Esophagus squamous epithelium (tissue), 4 donors: ENCODE measurements at regions not wholly inside any gene's neighbourhood (a gene's known extent, or its start where the extent isn't known, plus 50 kb on each side); places are given as distances from the start of the nearest gene placed in this dataset.

Experiments
- POLR2A ChIP-seq, 4 donors: fragments of 450-650 bp; IDR thresholded peaks; one replicate each; pipeline ENCODE4 v1.6.1; 2017; ENCODE audit warnings: antibody characterized with exemption in 4 of 4, mild to moderate bottlenecking in 4 of 4, moderate library complexity in 3 of 4
- TF ChIP-seq, protein P1 (sequence below), 6 experiments: fragments of 450-650 bp in 4 of 6; fragments of 200-600 bp in 2 of 6; sonication (generic) in 2 of 6; IDR thresholded peaks; one replicate each; pipeline ENCODE4 v1.5.1; 2016 to 2019; ENCODE audit warnings: antibody characterized with exemption in 6 of 6, mild to moderate bottlenecking in 4 of 6, moderate library complexity in 4 of 6

DNA sequence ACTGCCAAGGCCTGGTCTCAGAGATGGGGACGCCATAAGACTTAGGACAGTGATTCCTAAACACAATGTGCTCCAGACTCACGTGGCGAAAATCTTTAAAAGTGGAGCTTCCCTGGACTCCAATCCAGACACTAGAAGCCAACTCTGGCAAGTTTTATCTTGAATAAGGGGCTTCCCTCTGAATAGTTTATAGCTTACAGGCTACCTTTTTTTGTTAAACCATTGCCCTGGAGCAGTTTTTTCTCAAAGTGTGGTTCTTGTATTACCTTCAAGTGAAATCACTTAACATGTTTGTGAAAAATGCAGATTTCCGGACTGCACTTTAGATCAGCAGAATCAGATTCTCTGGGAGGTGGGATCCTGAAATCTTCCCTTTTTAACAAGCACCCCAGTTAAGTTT lies 171.7 kb upstream of the PHF14 start:
- TF ChIP-seq, protein P1, sequence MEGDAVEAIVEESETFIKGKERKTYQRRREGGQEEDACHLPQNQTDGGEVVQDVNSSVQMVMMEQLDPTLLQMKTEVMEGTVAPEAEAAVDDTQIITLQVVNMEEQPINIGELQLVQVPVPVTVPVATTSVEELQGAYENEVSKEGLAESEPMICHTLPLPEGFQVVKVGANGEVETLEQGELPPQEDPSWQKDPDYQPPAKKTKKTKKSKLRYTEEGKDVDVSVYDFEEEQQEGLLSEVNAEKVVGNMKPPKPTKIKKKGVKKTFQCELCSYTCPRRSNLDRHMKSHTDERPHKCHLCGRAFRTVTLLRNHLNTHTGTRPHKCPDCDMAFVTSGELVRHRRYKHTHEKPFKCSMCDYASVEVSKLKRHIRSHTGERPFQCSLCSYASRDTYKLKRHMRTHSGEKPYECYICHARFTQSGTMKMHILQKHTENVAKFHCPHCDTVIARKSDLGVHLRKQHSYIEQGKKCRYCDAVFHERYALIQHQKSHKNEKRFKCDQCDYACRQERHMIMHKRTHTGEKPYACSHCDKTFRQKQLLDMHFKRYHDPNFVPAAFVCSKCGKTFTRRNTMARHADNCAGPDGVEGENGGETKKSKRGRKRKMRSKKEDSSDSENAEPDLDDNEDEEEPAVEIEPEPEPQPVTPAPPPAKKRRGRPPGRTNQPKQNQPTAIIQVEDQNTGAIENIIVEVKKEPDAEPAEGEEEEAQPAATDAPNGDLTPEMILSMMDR (IDR thresholded peaks at IDR 0.05): no peak
- no peak for TF ChIP-seq POLR2A (IDR thresholded peaks at IDR 0.05)
